ENCODE measurements at regions not wholly inside any gene's neighbourhood (a gene's known extent, or its start where the extent isn't known, plus 50 kb on each side); places are given as distances from the start of the nearest gene placed in this dataset.

- Mint-ChIP-seq H3K4me3 (no peak overlapping the region), H3K27ac (no peak overlapping the region), H3K27me3 (ENCODE audit: insufficient read depth, low read depth) (peaks cover 5% of the 10 kb centered on the region), H3K36me3 (no peaks in the 10 kb centered on the region), H3K9me3 (no peaks in the 10 kb centered on the region), H3K4me1 (peaks cover 13% of the 10 kb centered on the region)
- DNase-seq (ENCODE audit: low spot score), result no peak
- Histone ChIP-seq H2AFZ (replicated peaks) (no peak overlapping the region), H3K4me1 (peaks cover 10% of the 10 kb centered on the region), H3K4me3 (no peak overlapping the region), H3K27me3 (no peaks in the 10 kb centered on the region), H3K27ac (no peak overlapping the region), H3F3A (ENCODE audit: low read depth) (peaks cover 9% of the 10 kb centered on the region), H3K9me3 (ENCODE audit: low read depth) (no peaks in the 10 kb centered on the region), H3K79me2 (ENCODE audit: low read depth) (no peaks in the 10 kb centered on the region), H4K20me1 (ENCODE audit: low read depth) (no peaks in the 10 kb centered on the region), H3K4me2 (no peak overlapping the region), H3K36me3 (no peaks in the 10 kb centered on the region), H3K9ac (no peak overlapping the region)
- TF ChIP-seq EZH2 (IDR thresholded peaks at IDR 0.05) (no peak), CTCF (IDR thresholded peaks at IDR 0.05) (no peak), EZH2phosphoT487 (IDR thresholded peaks at IDR 0.05) (no peak)
These were observed 133.1 kb downstream of the ALDH8A1 start for GRCh38 chr6:134816780-134817179.

DNA sequence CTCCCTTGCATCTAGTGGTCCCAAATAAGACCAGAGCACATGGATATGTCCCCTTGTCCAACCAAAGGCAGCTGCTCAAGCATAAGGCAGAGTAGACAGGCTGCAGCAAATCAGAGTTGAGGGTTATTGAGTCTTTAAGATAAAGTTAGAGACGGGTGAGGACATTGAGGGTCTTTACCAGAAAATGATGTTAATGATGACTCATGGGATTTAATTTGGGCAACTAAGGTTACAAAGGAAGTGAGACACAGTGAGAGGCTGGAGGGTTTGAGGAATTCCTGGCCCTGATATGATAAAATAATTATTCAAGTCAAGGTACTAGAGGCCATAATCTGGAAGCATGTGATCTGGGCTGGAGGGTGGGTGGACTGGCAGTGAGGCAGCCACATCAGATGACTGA is 133.6 kb downstream of the ALDH8A1 start:
- Histone ChIP-seq H3K79me2 (ENCODE audit: low read depth) (no peaks in the 10 kb centered on the region), H2AFZ (replicated peaks) (no peak overlapping the region), H3K36me3 (no peaks in the 10 kb centered on the region), H3K4me2 (no peak overlapping the region), H3K9ac (no peak overlapping the region), H3F3A (ENCODE audit: low read depth) (peaks cover 4% of the 10 kb centered on the region), H4K20me1 (ENCODE audit: low read depth) (no peaks in the 10 kb centered on the region), H3K4me3 (no peak overlapping the region), H3K4me1 (peaks cover 5% of the 10 kb centered on the region), H3K9me3 (ENCODE audit: low read depth) (no peaks in the 10 kb centered on the region), H3K27ac (no peak overlapping the region), H3K27me3 (no peaks in the 10 kb centered on the region)
- no peak for DNase-seq (ENCODE audit: low spot score)
- Mint-ChIP-seq H3K4me1 (peaks cover 9% of the 10 kb centered on the region), H3K27ac (no peak overlapping the region), H3K27me3 (ENCODE audit: insufficient read depth, low read depth) (peaks cover 5% of the 10 kb centered on the region), H3K36me3 (no peaks in the 10 kb centered on the region), H3K9me3 (no peaks in the 10 kb centered on the region), H3K4me3 (no peak overlapping the region)
- no peak for TF ChIP-seq EZH2 (IDR thresholded peaks at IDR 0.05)
- no peak for TF ChIP-seq CTCF (IDR thresholded peaks at IDR 0.05)
- TF ChIP-seq EZH2phosphoT487 (IDR thresholded peaks at IDR 0.05), result no peak

- DNase-seq (ENCODE audit: low spot score), result no peak
- Histone ChIP-seq H3K9ac (no peak overlapping the region), H3K27ac (no peak overlapping the region), H3K4me1 (no peaks in the 10 kb centered on the region), H3K36me3 (no peaks in the 10 kb centered on the region), H2AFZ (replicated peaks) (no peak overlapping the region), H3F3A (ENCODE audit: low read depth) (no peaks in the 10 kb centered on the region), H3K9me3 (ENCODE audit: low read depth) (no peaks in the 10 kb centered on the region), H3K27me3 (no peaks in the 10 kb centered on the region), H3K4me3 (no peak overlapping the region), H3K79me2 (ENCODE audit: low read depth) (no peaks in the 10 kb centered on the region), H4K20me1 (ENCODE audit: low read depth) (no peaks in the 10 kb centered on the region), H3K4me2 (no peak overlapping the region)
- no peaks in the 10 kb centered on the region for H3K36me3 Mint-ChIP-seq
- no peaks in the 10 kb centered on the region for H3K4me1 Mint-ChIP-seq
- no peak for TF ChIP-seq EZH2 (IDR thresholded peaks at IDR 0.05)
- no peak for TF ChIP-seq CTCF (IDR thresholded peaks at IDR 0.05)
- TF ChIP-seq EZH2phosphoT487 (IDR thresholded peaks at IDR 0.05), result no peak
- no peaks in the 10 kb centered on the region for H3K9me3 Mint-ChIP-seq
- no peak overlapping the region for H3K27ac Mint-ChIP-seq
- H3K4me3 Mint-ChIP-seq, result no peak overlapping the region
- H3K27me3 Mint-ChIP-seq (ENCODE audit: insufficient read depth, low read depth), result no peaks in the 10 kb centered on the region
These were observed 135.7 kb downstream of the ALDH8A1 start for GRCh38 chr6:134814076-134814695.

All from neural progenitor cell (in vitro differentiated cells).